ENCODE measurements at regions not wholly inside any gene's neighbourhood (a gene's known extent, or its start where the extent isn't known, plus 50 kb on each side); places are given as distances from the start of the nearest gene placed in this dataset.

DNA sequence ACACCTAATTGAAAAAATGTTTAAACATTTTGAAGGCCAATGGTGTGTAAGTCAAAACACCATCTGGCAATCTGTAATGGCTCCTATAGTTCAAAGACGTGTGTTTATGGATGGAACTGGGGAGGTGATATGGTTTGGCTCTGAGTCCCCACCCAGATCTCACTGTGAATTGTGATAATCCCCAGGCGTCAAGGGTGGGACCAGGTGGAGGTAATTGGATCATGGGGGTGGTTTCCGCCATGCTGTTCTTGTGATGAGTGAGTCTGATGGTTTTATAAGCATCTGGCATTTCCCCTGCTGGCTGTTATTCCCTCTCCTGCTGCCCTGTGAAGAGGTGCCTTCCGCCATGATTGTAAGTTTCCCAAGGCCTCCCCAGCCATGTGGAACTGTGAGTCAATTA lies 52.2 kb downstream of the ADRA2C start:
- no peak for DNase-seq (ENCODE audit: low spot score)

DNA sequence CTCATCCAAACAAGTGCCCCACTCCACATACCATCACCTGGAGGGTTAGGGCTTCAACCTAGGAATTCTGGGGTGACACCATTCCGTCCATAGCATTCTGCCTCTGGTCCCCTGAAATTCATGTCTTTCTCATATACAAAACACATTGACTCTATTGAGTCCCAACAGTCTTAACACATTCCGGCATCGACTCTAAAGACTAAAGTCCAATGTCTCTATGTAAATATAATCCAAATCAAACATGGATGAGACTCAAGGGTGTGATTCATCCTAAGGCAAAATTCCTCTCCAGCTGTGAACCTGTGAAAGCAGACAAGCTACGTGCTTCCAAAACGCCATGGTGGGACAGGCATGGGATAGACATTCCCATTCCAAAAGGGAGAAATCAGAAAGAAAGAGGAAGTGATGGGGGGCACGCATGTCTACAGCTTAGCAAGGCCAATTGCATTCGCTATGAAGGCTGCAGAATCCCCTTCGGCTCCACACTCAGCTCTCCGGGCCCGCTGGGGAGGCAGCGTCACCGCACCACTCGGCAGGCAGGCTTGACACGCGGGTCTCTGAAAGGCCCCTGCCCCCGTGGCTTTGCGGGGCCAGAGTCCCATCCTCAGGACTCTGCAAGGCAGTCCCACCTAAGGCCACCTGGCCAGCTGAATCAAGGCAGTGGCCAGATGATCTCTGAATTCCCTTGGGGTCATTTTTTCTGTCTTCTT lies 53.2 kb downstream of the ADRA2C start:
- DNase-seq (ENCODE audit: low spot score): no peak

DNA sequence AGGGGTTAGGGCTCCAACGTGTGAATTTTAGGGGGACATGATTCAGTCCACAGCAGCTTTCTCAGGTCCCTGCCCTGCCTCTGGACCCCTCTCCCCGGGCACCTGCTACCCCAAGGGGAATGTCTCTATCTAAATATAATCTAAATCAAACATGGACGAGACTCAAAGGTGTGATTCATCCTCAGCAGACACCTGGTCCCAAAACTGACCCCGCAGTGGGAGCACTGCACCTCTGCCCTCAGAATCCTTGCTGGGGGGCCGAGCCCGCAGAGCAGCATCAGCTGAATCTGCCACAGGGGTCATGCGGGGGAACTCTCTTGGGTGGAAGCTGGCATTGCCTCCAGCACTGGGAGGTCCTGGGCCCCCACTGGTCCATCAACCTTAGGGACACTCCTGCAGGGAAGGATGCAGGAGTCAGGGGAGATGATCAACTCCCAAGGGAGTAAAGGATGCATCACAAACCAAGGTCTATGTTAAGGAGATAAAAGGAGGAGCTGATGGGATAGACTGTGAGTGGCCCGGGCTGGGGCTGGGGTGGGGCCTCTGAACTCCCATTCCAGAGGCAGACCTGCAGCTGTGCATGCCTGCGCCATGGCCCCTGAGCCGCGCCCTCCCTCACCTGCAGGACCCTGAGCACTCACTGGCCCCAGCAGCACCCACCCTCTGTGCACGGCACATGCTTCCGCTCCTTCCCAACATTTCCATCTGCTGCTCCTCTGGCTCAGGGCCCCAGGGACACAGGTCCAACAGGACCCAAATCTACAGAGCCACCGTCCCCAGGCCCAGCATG lies 54.0 kb downstream of the ADRA2C start:
- no peak for DNase-seq (ENCODE audit: low spot score)

DNA sequence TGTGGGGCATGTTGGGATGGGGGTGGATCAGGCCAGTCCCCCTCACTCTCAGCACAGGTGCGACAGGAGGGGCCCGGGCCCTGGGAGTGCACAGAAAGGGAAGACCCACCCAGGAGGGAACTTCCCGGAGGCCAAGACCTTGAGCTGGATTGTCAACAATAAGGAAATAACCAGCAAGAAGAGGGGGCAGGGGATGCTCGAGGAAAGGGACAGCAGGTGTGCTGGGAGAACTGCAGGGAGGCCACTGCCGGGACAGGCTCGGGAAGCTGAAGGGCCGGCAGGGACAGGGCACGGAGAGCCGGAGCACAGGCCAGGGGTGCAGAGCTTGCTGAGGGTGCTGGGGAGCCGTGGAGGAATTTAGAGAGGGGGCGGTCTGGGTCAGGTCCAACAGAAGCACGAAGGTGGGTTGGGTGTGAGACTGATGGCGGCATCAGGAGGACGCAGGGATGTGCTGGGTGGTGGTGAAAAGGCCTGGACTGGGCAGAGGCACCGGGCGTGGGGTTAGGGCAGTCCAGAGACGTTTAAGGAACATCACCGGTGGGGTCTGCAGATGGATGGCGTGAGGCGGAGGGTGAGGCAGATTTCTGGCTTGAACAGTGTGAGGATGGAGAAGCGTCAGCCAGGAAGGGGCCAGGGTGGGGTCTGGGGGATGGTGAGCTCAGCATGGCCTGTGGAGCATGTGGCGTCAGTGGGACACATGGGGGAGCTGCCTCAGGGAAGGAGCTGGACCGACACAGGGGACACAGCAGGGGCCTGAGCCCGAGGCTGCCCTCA lies 54.8 kb downstream of the ADRA2C start:
- DNase-seq (ENCODE audit: low spot score): no peak

DNA sequence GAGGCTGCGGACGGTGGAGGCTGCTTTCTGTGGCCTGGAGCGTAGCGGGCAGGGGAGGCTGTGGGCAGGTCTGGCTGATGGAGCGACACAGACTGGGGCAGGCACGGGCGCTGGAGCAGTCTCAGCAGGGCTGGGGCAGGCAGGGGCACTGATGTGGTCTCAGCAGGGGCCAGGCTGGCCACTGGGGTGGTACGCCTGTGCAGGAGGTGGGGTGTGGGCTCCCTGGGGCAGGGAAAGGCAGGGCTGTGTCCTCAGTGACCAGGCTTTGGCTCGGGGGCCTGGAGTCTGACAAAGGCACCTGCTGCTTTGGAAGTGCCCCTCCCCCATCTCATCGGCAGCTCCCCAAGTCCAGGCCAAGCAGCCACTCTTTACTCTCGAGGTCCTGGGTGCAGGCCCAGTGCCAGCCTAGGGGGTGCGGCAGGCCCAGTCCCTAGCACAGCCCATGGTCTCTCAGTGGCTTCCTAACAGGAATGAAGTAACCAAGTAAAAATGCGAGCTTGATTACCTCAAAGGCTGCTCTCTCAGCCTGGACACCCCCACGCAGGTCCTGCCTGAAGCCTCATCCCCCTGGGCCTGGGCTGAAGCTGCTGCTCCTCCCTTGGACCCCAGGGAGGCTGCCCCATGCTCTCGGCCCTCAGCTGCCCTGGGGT lies 55.5 kb downstream of the ADRA2C start:
- no peak for DNase-seq (ENCODE audit: low spot score)

DNA sequence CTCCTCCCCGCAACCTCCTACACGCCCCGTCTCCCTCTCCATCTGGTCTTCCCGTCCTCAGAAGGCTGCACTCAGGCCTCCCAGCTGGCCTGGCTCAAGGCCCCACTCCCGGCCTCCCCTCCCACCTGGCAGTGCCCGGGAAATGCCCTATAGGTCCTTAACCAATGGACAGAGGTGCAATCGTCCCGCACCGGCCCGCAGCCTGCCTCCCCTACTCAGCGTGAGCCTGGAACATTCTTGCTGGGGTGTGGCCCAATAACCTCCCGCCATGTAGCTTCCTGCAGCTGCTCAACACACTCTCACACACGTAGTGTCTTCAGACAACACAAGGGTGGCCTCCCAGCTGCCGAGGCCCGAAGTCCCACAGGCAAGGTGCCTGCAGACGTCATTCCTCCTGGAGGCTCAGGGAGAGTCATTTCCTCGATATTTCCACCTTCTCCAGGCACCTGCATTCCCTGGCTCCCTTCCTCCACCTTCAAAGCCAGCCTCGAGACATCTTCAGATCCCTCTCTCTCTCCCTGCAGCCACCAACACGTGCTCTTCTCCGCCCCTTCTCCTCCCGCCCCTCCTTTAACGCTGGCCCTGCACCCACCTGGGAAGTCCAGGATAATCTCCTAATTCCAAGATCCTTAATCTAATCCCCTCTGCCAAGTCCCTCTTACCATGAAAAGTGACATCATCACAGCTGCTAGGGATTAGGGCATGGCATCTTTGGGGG lies 56.2 kb downstream of the ADRA2C start:
- DNase-seq (ENCODE audit: low spot score): no peak

DNA sequence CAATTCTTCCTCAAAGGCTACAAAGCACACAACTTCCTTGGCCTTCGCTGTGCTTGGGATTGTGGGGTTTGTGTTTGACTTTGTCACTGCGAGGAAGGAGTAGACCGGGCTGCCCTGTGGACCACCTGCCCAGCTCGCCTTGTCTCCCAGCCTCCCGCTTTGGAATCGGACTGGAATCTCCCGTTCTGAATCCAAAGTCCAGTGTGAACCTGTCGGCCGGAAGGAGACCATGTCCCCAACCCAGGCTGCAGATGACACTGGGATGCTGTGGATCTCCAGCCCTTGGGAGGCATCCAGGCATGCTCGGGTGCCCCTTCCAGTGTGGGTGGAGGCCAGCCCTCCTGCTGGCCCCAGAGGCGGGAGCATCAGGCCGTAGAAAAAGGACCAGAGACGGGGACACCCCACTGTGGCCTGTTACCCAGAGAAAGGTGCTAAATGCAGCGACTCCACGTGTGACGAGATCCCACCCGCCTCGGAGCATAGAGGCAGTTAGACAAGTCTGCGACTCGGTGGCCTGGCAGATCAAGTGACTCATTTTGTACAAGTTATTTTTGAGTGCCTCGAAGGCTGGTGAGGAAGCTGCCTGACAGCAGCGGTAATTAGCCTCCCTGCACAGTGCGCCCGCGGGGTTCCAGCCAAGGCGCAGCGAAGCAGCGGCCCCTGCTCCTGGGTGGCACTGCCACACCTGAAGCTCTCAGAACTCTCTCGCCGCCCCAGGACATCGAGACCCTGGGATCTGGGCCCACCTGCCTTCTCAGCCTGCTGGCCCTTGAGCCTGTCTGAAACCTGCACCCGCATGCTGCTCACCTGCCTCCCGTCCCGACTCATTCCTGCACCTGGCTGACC lies 57.5 kb downstream of the ADRA2C start:
- no peak for DNase-seq (ENCODE audit: low spot score)

DNA sequence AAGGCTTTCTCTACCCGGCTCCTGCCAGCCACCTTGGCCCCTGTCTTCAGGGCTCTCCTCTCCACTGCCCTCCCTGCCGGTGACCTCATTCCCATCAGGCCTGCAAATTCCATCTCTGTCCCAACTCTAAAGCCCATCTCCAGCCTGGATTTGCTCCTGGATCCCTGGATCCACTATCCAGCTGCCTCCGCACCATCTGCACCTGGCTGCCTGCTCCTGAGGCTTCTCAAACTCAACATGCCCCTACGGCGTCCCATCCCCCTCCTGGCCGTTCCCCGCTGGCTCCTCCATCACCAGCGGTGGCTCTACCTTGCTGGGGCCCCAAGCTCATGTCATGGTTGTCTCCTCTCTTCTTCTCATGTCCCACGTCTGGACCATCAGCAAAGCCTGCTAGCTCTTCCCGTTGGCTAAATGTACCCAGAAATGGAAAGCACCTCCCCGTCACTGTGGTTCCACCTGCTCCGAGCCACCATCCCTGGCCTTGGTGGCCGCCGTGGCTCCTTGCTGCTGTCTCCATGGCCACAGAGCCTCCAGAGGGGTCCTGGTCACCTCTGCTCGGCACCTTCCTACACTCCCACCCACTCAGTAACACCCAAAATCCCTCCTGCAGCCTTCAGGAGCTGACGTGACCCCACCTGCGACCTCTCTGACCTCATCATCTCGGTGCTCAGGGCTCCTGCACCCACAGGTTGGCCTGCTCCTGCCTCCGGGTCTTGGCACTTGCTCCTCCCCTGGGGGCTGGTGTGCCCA lies 58.5 kb downstream of the ADRA2C start:
- no peak for DNase-seq (ENCODE audit: low spot score)

DNA sequence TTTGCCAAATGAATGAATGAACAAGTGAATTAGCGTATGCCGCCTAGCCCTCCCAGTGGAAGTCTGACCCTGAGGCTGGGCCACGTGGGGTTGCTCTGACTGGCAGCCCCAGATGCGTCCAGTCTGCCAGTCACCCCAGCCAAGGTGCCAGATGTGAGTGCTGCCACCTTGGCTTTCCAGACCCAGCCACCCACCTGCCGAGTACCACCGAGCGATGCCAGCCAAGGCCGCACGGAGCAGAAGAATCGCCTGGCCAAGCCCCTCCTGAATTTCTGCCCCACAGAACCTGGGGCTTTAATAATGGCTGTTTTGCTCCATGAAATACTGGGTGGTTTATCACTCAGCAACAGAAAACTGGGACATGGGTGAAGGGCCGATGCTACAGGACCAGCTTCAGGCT lies 59.3 kb downstream of the ADRA2C start:
- no peak for DNase-seq (ENCODE audit: low spot score)

DNA sequence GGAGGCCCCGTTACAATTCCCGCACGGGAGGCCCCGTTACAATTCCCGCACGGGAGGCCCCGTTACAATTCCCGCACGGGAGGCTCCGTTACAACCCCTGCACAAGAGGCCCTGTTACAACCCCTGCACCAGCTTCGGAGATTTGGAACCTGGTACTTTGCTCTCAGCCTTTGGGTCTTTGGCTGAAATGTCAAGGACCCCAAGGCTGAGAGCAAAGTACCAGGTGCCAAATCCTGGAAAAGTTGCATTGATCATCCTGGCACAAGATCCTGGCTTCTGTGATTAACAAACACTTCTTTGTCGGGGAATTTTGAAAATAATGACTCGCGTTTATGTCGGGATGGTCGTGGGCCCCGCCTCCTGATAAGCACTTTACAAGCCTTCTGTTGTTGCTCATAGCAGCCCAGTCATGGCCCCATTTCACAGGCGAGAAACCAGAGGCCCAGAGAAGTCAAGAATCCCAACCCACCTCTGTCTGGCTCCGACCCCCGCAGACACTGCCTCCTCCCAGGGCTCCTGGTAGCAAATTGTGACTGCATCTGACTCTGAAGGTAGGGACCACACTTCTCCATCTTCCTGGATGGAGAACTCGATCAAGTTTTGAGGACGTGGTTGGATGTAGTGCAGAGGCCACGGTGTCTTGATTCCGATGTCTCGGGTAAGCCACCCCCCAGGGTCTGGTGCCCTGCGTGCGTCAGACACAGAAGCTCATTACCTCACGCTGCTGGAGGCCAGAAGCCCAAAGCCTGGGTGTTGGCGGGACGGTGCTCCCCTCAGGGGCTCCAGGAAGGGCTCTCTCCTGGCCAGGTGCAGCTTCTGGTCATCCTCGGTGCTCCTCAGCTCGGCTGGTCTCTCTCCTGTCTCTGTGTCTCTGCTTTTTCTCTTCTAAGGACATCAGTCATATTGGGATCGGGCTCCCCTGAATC lies 60.3 kb downstream of the ADRA2C start:
- no peak for DNase-seq (ENCODE audit: low spot score)

DNA sequence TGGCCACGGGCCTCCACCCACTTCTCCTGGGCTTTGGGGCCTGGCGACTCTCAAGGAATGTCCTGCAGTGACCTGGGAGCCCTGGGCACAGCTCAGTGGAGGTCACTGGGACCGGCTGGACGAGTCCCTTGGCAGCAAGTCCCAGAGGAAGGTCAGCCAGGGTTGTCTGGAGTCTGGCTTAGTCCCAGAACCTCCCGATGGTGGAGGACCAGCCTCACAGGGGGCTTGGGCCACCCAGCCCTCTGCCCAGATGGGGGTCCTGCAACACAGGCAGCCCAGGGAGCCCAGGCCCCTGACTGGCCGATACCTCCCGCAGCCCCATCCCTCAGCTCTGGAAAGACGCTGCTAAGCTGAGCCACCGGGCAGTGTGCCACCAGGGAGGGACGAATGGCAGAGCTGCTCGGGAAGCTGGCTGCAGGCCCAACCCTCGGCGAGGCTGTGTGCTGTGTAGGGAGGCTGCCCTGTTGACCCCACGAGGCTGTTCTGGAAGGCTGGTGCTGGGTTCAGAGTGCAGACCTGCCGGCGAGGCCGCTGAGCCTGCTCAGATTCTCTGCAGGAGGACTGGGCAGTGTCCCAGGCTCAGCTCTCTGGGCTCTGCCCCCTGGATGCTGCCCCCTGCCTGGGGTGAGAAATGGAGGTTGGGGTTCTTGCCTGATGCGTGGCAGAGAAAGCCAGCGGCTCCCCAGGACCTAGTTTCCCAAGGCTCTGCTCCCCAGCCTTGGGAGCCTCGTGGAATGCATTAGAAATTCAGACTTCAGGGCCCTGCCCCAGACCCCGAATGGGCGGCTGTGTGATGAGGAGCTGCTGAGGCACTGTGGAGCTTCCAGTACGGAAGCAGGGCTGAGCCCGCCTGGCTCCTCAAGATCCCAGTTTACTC lies 61.7 kb downstream of the ADRA2C start:
- peak; percentile 84 for DNase-seq (ENCODE audit: low spot score)

DNA sequence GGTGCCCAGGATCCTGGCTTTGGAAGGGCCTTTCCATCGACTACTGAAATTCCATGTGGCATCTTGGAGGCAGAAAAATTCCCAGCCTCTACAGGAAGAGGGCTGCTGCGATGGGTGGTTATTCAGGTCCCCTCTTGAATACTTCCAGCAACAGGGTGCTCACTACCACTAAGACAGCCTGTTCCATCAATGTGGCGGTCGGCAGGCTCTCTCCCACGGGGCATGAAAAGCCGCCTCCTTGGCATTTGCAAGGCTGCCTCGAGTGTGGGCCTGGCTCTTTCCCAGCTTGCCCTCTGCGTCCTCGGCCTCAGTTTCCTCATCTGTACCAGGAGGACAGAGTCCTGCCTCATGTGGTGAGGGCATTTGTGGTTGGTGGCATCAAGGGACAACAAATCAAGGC lies 62.4 kb downstream of the ADRA2C start:
- no peak for DNase-seq (ENCODE audit: low spot score)

DNA sequence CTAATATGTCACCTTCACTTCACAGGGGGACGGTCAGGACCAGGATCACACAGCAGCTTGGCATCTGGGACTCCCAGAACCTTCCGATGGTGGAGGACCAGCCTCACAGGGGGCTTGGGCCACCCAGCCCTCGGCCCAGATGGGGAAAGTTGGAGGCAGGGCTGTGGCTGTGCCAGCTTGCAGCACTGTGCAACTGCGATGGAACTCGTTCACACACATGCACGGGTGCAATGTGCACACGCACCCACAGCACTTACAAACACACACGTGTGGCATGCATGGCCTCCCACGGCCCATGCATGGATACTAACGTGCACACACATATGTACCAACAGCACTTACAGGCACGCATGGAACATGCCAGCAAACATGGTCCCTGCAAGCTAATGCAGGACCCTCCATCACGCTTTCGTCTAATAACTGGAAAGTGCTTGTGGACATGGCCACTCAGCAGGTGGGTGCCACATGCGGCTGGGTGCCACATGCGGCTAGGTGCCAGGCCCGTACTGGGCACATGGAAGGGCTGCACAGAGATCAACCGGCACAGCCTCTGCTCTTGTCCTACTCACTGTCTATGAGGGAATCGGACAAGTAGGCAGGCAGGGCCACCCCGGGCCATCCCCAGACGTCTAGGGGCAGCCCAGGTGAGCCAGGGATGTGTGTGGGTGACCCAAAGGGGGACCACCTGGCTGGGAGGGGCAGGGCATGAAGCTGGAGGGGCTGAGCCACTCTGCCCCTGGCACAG lies 63.2 kb downstream of the ADRA2C start:
- DNase-seq (ENCODE audit: low spot score): no peak

DNA sequence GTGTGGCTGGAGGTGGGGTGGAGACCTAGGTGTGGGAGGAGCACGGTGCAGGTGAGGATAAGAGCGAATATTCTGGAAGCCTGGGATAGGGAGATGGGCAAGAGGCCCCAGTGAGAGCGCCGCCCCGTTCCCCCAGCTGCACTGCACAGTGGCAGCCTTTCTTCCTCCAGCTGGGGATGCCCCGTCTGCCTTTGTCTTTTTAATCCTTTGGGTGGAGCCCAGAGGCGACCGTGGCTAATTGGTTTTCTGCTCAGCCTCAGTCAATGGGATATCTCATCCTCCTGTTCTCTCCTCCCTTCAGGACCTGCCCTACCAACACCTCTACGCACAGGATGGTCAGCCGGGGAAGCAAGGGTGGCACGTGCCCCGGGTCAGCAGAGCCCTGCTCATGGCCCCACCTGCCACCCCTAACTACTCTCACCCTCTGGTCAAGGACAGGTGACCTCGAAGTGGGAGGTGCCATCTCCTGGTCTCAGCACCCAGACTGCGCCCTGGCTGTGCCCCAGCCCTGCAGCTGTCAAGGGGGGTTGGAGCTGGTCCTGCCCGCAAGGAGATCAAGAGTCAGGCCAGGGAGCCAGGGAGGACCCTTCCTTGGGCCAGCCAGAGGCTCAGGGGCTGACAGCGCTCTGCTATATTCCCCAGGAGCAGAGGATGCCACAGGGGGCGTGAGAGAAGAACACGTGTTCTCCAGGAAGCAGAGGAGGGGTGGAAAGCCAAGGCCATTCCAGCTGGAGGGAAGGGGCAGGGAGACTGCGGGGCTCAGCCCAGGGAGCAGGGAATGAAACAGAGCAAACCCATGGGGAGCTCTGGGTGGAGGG lies 64.0 kb downstream of the ADRA2C start:
- DNase-seq (ENCODE audit: low spot score): no peak

DNA sequence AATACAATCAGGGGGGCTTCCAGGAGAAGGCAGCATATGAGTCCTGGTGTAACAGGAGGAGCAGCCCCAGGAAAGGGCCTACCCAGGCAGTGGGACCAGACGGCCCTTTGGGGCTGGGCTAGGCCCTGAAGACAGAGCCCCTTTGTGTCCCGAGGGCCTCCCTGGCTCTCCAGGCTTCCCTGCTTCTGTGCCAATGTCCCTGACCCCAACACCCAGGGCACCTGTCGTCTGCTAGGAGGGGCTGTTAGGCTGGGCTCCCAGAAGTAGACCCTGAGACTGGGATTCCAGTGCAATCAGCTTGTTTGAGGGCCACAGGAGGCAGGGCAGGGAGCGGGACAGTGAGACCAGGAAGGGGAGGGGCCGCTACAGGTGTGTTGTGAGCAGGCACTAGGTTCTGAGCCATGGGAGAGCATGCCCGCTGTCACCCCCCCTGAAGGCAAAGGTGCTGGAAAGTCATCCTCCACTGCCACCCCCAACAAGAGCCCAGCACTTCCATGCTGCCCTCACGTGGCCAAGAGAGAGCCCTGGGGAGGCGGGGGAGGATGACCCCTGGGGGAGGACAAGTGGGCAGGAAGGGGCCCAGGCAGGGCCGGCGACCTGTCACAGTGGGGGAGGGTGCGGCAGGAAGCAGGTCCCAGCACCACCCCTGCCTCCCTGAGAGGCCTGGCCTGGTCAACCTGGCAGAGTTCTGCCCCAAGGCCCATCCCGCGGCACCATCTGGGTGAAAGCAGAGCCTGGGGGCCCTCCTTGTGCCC lies 64.8 kb downstream of the ADRA2C start:
- DNase-seq (ENCODE audit: low spot score): no peak
